Fibroblast of villous mesenchyme (primary cell): ENCODE measurements at regions not wholly inside any gene's neighbourhood (a gene's known extent, or its start where the extent isn't known, plus 50 kb on each side); places are given as distances from the start of the nearest gene placed in this dataset.

Experiments
- DNase-seq: peaks from one replicate; pipeline ENCODE4 v3.0.0-alpha.2; 2010; ENCODE audit warnings: low read depth
- H3K4me3 ChIP-seq: 2 replicates; pipeline ENCODE4 v1.5.1; 2011; ENCODE audit warnings: low read depth, mild to moderate bottlenecking, low read length
- TF ChIP-seq, protein P1 (sequence below): IDR thresholded peaks from 2 replicates; pipeline ENCODE4 v1.5.1; 2012; ENCODE audit warnings: low read depth, mild to moderate bottlenecking, low read length; ENCODE audit not compliant: insufficient read depth

DNA sequence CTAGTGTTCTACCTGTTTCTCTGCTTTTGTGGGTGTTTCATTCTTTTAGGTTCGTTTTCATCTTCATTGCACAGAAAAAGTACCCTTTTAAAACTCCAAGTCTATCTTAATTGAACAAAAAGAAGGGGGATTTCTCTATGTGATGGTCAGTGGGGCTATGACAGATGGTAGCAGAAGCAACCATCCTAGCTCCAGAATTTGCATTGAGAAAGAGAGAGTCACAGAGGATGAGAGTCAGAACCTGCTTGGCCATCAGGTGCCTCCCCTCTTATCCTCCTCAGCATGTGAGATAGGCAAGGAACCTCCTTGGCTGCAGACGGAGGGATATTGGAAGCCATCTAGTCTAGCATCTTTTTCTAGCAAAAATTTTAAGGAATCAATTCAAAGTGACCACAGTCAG, 398.0 kb upstream of the DCC start:
- no peak for DNase-seq
- TF ChIP-seq, protein P1, sequence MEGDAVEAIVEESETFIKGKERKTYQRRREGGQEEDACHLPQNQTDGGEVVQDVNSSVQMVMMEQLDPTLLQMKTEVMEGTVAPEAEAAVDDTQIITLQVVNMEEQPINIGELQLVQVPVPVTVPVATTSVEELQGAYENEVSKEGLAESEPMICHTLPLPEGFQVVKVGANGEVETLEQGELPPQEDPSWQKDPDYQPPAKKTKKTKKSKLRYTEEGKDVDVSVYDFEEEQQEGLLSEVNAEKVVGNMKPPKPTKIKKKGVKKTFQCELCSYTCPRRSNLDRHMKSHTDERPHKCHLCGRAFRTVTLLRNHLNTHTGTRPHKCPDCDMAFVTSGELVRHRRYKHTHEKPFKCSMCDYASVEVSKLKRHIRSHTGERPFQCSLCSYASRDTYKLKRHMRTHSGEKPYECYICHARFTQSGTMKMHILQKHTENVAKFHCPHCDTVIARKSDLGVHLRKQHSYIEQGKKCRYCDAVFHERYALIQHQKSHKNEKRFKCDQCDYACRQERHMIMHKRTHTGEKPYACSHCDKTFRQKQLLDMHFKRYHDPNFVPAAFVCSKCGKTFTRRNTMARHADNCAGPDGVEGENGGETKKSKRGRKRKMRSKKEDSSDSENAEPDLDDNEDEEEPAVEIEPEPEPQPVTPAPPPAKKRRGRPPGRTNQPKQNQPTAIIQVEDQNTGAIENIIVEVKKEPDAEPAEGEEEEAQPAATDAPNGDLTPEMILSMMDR, result no peak
- H3K4me3 ChIP-seq, result no peak overlapping the region

DNA sequence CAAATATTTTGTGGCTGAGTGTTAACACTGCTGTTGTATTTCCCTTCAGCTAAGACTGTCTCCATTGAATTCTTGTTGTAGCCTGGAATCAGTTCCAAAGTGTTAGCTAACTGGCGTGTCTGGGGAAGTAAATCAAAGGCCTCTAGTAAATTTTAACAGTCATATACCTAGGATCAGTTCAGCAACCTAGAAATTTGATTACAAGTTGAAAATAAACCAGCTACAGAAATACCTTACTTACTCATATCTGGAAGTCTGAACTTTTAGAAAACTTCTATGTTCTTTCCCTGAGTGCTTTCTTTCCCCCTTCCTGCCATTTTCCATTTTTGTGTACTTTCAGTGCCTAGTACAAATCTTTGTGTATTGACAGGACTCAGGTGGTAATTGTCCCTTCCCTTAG, 396.7 kb upstream of the DCC start:
- H3K4me3 ChIP-seq, result no peak overlapping the region
- no peak for DNase-seq
- TF ChIP-seq, protein P1, result no peak

DNA sequence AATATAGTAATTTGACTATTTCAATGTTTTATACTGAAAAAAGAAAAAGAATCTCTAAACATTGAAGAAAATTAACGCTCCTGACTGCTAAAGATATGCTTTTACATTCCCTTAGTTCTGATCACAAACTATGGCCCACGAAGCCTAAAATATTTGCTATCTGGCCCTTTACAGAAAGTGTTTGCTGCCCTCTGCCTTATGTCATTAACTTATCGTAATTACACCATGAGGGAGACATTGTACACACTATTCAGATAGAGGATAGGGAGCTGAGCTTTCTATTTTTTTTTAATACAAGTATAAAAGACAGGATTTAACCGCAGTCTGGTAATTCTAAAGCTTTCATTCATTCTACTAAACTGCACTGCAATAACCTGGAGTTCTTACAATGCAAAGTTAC, 393.1 kb upstream of the DCC start:
- no peak overlapping the region for H3K4me3 ChIP-seq
- DNase-seq, result no peak
- TF ChIP-seq, protein P1, result no peak

DNA sequence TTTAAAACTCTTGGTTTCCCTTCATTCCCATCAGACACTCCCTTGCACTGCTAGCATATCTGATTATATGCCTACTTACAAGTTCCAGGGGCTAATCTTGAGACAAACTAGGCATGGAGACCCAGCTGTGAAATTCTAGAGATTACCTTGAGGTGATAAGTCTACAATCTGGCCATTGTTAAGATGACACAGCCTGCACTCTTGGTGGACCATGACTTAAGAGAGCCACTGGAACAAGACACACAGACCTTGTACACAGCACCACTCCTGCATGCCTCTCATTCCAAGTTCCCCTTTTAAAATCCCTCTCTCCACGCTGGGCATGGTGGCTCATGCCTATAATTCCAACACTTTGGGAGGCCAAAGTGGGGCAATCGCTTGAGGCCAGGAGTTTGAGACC, 387.2 kb upstream of the DCC start:
- no peak overlapping the region for H3K4me3 ChIP-seq
- TF ChIP-seq, protein P1, result no peak
- DNase-seq, result no peak

DNA sequence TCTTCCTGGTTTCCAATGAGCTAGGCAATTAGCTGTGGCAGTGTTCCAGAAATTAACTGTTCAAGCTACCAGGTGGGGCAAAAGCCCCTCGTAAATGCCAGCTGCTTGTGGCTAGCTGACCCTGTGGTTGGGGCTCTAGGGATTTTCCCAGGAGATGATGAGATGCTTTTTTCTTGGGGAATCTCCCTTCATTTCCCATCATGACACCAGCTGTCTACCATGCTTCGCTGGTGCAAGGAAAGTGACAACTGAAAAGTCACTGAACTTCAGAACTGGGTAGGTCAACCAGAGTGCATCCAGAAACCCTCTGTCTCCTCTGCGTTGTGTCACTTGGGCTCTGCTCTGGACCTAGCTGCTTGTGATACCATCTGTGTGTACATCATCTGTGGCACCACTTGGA, 386.5 kb upstream of the DCC start:
- no peak for DNase-seq
- TF ChIP-seq, protein P1, result no peak
- no peak overlapping the region for H3K4me3 ChIP-seq

DNA sequence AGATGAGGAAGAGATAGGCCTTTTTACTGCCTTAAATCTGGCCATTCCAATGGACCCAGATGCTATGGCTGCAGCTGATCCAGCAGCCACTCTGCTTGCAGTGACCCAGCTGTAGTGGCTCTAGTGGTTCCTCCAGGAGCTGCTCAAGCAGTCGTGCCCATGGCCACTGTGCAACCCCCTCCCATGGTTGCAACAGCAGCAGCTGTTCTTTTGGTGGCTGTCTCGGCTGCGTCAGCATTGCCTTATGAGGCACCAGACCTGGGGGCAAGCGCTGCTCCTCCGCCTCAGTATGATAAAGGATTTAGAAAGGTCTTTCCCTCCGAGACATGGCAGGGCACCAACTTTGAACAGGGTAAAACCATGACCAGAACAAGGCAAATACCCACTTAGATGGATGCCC, 384.9 kb upstream of the DCC start:
- H3K4me3 ChIP-seq, result no peak overlapping the region
- no peak for DNase-seq
- TF ChIP-seq, protein P1, result no peak

DNA sequence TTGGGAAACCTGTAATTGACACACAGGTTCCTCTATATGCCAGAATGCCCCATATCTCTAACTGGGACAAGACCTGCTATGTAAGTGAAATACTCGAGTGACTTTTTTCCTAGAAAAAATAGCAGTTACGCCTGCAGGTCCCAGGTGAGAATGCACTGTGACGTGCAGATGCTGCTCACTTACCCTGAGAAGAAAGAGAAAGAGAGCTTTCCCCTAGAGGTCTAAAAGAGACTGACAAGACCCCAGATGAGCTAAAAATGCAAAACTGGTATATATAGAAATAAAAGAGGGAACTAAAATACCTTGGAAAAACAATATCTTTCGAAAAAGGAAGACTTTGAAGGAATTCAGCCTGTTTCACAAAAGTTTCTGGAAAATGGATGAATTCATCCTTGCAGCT, 383.0 kb upstream of the DCC start:
- H3K4me3 ChIP-seq, result no peak overlapping the region
- TF ChIP-seq, protein P1, result no peak
- DNase-seq, result no peak
